Tibial nerve (tissue), 4 donors: ENCODE measurements at regions not wholly inside any gene's neighbourhood (a gene's known extent, or its start where the extent isn't known, plus 50 kb on each side); places are given as distances from the start of the nearest gene placed in this dataset.

Experiments used
- DNase-seq, 2 donors: peaks; one replicate each; pipeline ENCODE4 v3.0.0-alpha.2; 2019; ENCODE audit warnings: low spot score in 2 of 2
- H3K27ac ChIP-seq, 4 donors: fragments of 200-600 bp; sonication (generic) in 3 of 4; one replicate each; pipeline ENCODE4 v1.5.1; 2017 to 2019; ENCODE audit warnings: mild to moderate bottlenecking in 1 of 4
- H3K27me3 ChIP-seq, 2 donors: fragments of 200-600 bp; sonication (generic) in 1 of 2; one replicate each; pipeline versions ENCODE4 v1.5.1 to v1.6.0; 2017 to 2019
- H3K36me3 ChIP-seq, 3 donors: fragments of 200-600 bp; sonication (generic); one replicate each; pipeline ENCODE4 v1.5.1; 2018 to 2019
- H3K4me1 ChIP-seq, 4 donors: fragments of 200-600 bp; sonication (generic) in 3 of 4; one replicate each; pipeline ENCODE4 v1.5.1; 2017 to 2019
- H3K4me3 ChIP-seq, 4 donors: fragments of 200-600 bp; sonication (generic) in 3 of 4; one replicate each; pipeline ENCODE4 v1.5.1; 2017 to 2019; ENCODE audit warnings: mild to moderate bottlenecking in 1 of 4, moderate library complexity in 1 of 4
- H3K9me3 ChIP-seq, 4 donors: fragments of 200-600 bp; sonication (generic) in 3 of 4; one replicate each; pipeline ENCODE4 v1.5.1; 2017 to 2019
- EP300 ChIP-seq, 2 donors: sonication (generic); formaldehyde crosslinking; IDR thresholded peaks; one replicate each; pipeline ENCODE4 v1.6.1; 2017; ENCODE audit warnings: antibody characterized with exemption in 2 of 2, mild to moderate bottlenecking in 1 of 2
- POLR2A ChIP-seq, 2 donors: fragments of 450-650 bp; IDR thresholded peaks; one replicate each; pipeline ENCODE4 v1.6.1; 2017; ENCODE audit warnings: antibody characterized with exemption in 2 of 2, mild to moderate bottlenecking in 2 of 2, moderate library complexity in 2 of 2
- WGBS, 2 donors: methylation state at CpG; one replicate each; pipeline ENCODE4 v1.1.5; 2018; 5-methylcytosine and 5-hydroxymethylcytosine counted together
- TF ChIP-seq, protein P1 (sequence below), 5 experiments: fragments of 200-600 bp in 3 of 5; fragments of 450-650 bp in 2 of 5; sonication (generic) in 3 of 5; IDR thresholded peaks; one replicate each; pipeline ENCODE4 v1.5.1; 2016 to 2019; ENCODE audit warnings: antibody characterized with exemption in 5 of 5, mild to moderate bottlenecking in 3 of 5, moderate library complexity in 2 of 5

- no peaks in the 10 kb centered on the region for H3K27me3 ChIP-seq
- no peak for DNase-seq
- H3K27ac ChIP-seq = no peak overlapping the region
- H3K36me3 ChIP-seq = no peaks in the 10 kb centered on the region
- TF ChIP-seq POLR2A (IDR thresholded peaks at IDR 0.05) (no peak), EP300 (IDR thresholded peaks at IDR 0.05) (no peak)
- TF ChIP-seq, protein P1, sequence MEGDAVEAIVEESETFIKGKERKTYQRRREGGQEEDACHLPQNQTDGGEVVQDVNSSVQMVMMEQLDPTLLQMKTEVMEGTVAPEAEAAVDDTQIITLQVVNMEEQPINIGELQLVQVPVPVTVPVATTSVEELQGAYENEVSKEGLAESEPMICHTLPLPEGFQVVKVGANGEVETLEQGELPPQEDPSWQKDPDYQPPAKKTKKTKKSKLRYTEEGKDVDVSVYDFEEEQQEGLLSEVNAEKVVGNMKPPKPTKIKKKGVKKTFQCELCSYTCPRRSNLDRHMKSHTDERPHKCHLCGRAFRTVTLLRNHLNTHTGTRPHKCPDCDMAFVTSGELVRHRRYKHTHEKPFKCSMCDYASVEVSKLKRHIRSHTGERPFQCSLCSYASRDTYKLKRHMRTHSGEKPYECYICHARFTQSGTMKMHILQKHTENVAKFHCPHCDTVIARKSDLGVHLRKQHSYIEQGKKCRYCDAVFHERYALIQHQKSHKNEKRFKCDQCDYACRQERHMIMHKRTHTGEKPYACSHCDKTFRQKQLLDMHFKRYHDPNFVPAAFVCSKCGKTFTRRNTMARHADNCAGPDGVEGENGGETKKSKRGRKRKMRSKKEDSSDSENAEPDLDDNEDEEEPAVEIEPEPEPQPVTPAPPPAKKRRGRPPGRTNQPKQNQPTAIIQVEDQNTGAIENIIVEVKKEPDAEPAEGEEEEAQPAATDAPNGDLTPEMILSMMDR (IDR thresholded peaks at IDR 0.05) = no peak
- H3K4me1 ChIP-seq = no peaks in the 10 kb centered on the region
- H3K9me3 ChIP-seq = no peaks in the 10 kb centered on the region
- H3K4me3 ChIP-seq = no peak overlapping the region
These were observed 279.1 kb upstream of the RAG2 start for GRCh38 chr11:36877149-36877548.

- WGBS, 2 donors = 21 to 29% methylated on average over 1 of the region's 1 CpG
- no peaks in the 10 kb centered on the region for H3K4me1 ChIP-seq
- TF ChIP-seq EP300 (IDR thresholded peaks at IDR 0.05) = no peak
These were observed 278.2 kb upstream of the RAG2 start for GRCh38 chr11:36876266-36876665.

GRCh38 chr11:36874291-36874690, 276.3 kb upstream of the RAG2 start:
- H3K4me3 ChIP-seq = no peak overlapping the region
- DNase-seq = no peak
- H3K9me3 ChIP-seq = no peaks in the 10 kb centered on the region
- H3K27ac ChIP-seq = no peak overlapping the region
- TF ChIP-seq POLR2A (IDR thresholded peaks at IDR 0.05) (no peak), EP300 (IDR thresholded peaks at IDR 0.05) (no peak)
- TF ChIP-seq, protein P1 (IDR thresholded peaks at IDR 0.05) = no peak
- WGBS, 2 donors = 49 to 58% methylated on average over 4 of the region's 4 CpGs
- no peaks in the 10 kb centered on the region for H3K27me3 ChIP-seq
- no peaks in the 10 kb centered on the region for H3K36me3 ChIP-seq
- no peaks in the 10 kb centered on the region for H3K4me1 ChIP-seq

More at GRCh38 chr11:36876266-36876665, 278.2 kb upstream of the RAG2 start:
- Histone ChIP-seq H3K27ac (no peak overlapping the region), H3K27me3 (no peaks in the 10 kb centered on the region), H3K36me3 (no peaks in the 10 kb centered on the region), H3K9me3 (no peaks in the 10 kb centered on the region), H3K4me3 (no peak overlapping the region)
- DNase-seq = no peak

GRCh38 chr11:36870361-36870760, 272.3 kb upstream of the RAG2 start:
- Histone ChIP-seq H3K36me3 (no peaks in the 10 kb centered on the region), H3K27me3 (no peaks in the 10 kb centered on the region), H3K9me3 (no peaks in the 10 kb centered on the region), H3K4me1 (no peaks in the 10 kb centered on the region), H3K27ac (no peak overlapping the region), H3K4me3 (no peak overlapping the region)
- TF ChIP-seq, protein P1 (IDR thresholded peaks at IDR 0.05) = no peak
- TF ChIP-seq EP300 (IDR thresholded peaks at IDR 0.05) (no peak), POLR2A (IDR thresholded peaks at IDR 0.05) (no peak)
- WGBS, 2 donors = 85 to 92% methylated on average over 3 of the region's 3 CpGs
- no peak for DNase-seq

- no peak overlapping the region for H3K4me3 ChIP-seq
These were observed 270.3 kb upstream of the RAG2 start for GRCh38 chr11:36868380-36868779.

More at GRCh38 chr11:36868380-36868779, 270.3 kb upstream of the RAG2 start:
- no peaks in the 10 kb centered on the region for H3K9me3 ChIP-seq
- H3K27ac ChIP-seq = no peak overlapping the region
- H3K27me3 ChIP-seq = no peaks in the 10 kb centered on the region
- 77 to 83% methylated on average over 5 of the region's 5 CpGs for WGBS, 2 donors
- DNase-seq = no peak
- H3K36me3 ChIP-seq = no peaks in the 10 kb centered on the region
- TF ChIP-seq, protein P1 (IDR thresholded peaks at IDR 0.05) = no peak
- TF ChIP-seq EP300 (IDR thresholded peaks at IDR 0.05) = no peak
- no peak for TF ChIP-seq POLR2A (IDR thresholded peaks at IDR 0.05)
- no peaks in the 10 kb centered on the region for H3K4me1 ChIP-seq
